ENCODE measurements at regions not wholly inside any gene's neighbourhood (a gene's known extent, or its start where the extent isn't known, plus 50 kb on each side); places are given as distances from the start of the nearest gene placed in this dataset.

- no peak for TF ChIP-seq ZNF565 (CRISPR knock-in tag; conservative IDR thresholded peaks at IDR 0.05; ENCODE audit: low read depth)
Measured at GRCh38 chr5:99773290-99773689, 761.9 kb upstream of the FAM174A start (continued).

GRCh38 chr5:99771296-99771695, 763.9 kb upstream of the FAM174A start:
- ATAC-seq: no peak
- TF ChIP-seq ZFP30 (CRISPR knock-in tag; IDR thresholded peaks at IDR 0.05): no peak
- TF ChIP-seq CSRNP3 (CRISPR knock-in tag; IDR thresholded peaks at IDR 0.05): no peak
- no peak for TF ChIP-seq CSDC2 (CRISPR knock-in tag; IDR thresholded peaks at IDR 0.05)
- no peak for TF ChIP-seq POU6F1 (CRISPR knock-in tag; IDR thresholded peaks at IDR 0.05; ENCODE audit: borderline replicate concordance, low read depth)
- TF ChIP-seq ZNF8 (CRISPR knock-in tag; IDR thresholded peaks at IDR 0.05): no peak
- TF ChIP-seq OSR1 (CRISPR knock-in tag; IDR thresholded peaks at IDR 0.05): no peak
- no peak for TF ChIP-seq PPARA (CRISPR knock-in tag; IDR thresholded peaks at IDR 0.05; ENCODE audit: borderline replicate concordance)
- no peak for TF ChIP-seq TSHZ2 (CRISPR knock-in tag; IDR thresholded peaks at IDR 0.05)
- TF ChIP-seq ZC3H10 (CRISPR knock-in tag; IDR thresholded peaks at IDR 0.05): no peak
- no peak for TF ChIP-seq ARNTL (CRISPR knock-in tag; IDR thresholded peaks at IDR 0.05; ENCODE audit: borderline replicate concordance, low read depth)
- no peak for TF ChIP-seq TOX (CRISPR knock-in tag; IDR thresholded peaks at IDR 0.05; ENCODE audit: borderline replicate concordance)

GRCh38 chr5:99765011-99765410, 770.2 kb upstream of the FAM174A start:
- ATAC-seq: no peak
- no peak for TF ChIP-seq BACH2 (CRISPR knock-in tag; IDR thresholded peaks at IDR 0.05; ENCODE audit: borderline replicate concordance)
- no peak for TF ChIP-seq SNAI2 (CRISPR knock-in tag; IDR thresholded peaks at IDR 0.05)
- no peak for TF ChIP-seq CSRNP3 (CRISPR knock-in tag; IDR thresholded peaks at IDR 0.05)
- TF ChIP-seq TSHZ2 (CRISPR knock-in tag; IDR thresholded peaks at IDR 0.05): no peak
- no peak for TF ChIP-seq POU6F1 (CRISPR knock-in tag; IDR thresholded peaks at IDR 0.05; ENCODE audit: borderline replicate concordance, low read depth)
- no peak for TF ChIP-seq ZC3H10 (CRISPR knock-in tag; IDR thresholded peaks at IDR 0.05)
- TF ChIP-seq ZNF8 (CRISPR knock-in tag; IDR thresholded peaks at IDR 0.05): no peak
- no peak for TF ChIP-seq RARB (CRISPR knock-in tag; IDR thresholded peaks at IDR 0.05)
- TF ChIP-seq CREB5 (CRISPR knock-in tag; IDR thresholded peaks at IDR 0.05; ENCODE audit: low read depth): no peak

All from SK-N-SH treated with all-trans-retinoic acid at 6 μM for 48 hours (cell line).